GM18868 (cell line): ENCODE measurements at regions not wholly inside any gene's neighbourhood (a gene's known extent, or its start where the extent isn't known, plus 50 kb on each side); places are given as distances from the start of the nearest gene placed in this dataset.

Source experiments
- ATAC-seq: cut with Tn5 transposase; IDR thresholded peaks from one replicate; pipeline ENCODE4 v1.9.1; 2021; ENCODE audit warnings: mild to moderate bottlenecking, moderate library complexity; ENCODE audit not compliant: unreplicated experiment

- no peak for ATAC-seq
Observed at GRCh38 chr7:110326966-110327365, 764.0 kb upstream of the LRRN3 start.

DNA sequence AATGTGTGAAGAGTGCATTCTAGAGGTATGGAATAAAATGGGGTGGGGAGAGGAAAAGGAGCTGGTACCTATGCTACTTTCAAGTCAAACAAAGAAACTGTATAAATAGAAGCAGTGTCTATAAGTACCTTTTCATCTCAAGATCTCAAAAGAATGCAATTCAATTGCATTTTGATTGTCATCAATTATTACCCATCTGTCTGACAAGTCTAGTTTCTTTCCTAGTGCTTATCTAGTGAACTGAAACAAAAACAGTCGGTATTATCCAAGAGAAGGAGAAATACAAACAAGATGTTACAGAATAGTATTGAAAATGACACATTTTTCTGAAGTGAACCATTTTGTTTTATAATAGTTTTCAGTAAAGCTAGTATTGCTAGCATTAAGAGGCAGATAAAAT lies 754.5 kb upstream of the LRRN3 start:
- no peak for ATAC-seq

- ATAC-seq = no peak
Observed at GRCh38 chr7:110337646-110338045, 753.3 kb upstream of the LRRN3 start.

DNA sequence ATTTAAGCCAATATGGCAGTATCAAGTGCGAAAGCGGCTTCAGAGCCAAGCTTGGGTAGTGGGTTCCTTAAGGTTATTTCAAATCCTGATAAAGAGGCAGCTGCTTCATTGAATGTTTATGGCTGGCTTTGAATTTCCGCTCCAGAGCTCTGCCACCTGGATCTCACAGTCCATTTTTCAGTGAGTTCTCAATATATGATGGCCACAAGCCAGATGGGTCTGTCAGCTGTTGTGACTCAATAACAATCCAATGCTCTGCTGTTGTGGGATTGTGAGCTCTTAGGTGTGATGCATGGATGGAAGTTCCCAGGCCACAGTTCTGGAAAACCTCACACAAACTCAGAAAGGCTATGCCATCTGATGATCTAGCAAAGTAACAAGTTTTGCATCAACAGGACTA lies 743.8 kb upstream of the LRRN3 start:
- ATAC-seq = no peak

GRCh38 chr7:110356438-110356837 lies 734.5 kb upstream of the LRRN3 start:
- no peak for ATAC-seq

DNA sequence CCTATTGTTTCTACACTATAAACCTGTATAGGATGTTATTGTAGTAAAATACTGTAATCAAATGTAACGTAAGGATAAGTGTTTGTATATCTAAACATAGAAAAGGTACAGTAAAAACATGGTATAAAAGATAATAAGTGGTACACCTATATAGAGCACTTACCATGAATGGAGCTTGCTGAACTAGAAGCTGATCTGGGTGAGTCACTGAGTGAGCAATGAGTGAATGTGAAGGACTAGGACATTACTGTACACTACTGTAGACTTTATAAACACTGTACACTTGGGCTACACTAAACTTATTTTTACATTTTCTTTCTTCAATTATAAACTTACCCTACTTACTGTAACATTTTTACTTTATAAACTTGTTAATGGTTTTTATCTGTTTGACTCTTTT lies 732.9 kb upstream of the LRRN3 start:
- no peak for ATAC-seq

- no peak for ATAC-seq
Observed at GRCh38 chr7:110371709-110372108, 719.2 kb upstream of the LRRN3 start.

DNA sequence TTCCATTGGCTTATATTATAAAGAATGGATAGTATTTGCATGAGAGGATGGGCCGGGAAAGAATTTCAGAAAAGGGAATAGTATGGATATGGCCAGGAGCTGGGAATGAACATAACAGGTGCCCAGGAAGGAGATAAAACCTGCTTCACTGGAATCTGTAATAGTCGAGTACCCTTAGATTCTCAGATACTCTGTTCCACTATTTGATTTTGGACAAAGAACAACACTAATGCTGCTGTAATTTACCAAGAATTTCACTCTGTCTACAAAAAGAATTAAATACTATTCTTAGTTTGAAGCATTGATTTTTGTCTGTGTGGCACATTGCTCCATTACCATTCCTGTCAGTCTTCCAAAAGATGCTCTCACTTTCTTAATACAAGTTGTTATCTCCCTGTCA lies 718.2 kb upstream of the LRRN3 start:
- ATAC-seq = no peak

- no peak for ATAC-seq
Observed at GRCh38 chr7:110373416-110373815, 717.5 kb upstream of the LRRN3 start.

DNA sequence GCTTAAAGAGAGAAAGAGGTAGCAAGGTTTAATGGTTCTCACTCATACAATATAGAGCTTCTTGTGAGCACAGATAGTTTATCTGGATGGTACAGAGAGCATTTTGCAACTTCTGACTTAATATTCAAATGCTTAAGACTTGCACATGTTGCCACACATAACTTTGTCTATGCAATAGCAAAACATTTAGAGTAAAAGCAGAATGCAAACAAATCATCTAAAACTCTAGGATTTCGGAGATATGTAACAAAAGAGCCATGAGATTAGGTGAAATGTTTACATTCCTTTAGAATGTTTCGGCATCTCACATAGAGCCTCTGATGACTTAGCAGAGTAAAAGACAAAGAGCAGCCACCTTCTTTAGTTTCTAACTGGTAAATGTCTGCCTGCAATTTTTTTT lies 717.1 kb upstream of the LRRN3 start:
- ATAC-seq = no peak

DNA sequence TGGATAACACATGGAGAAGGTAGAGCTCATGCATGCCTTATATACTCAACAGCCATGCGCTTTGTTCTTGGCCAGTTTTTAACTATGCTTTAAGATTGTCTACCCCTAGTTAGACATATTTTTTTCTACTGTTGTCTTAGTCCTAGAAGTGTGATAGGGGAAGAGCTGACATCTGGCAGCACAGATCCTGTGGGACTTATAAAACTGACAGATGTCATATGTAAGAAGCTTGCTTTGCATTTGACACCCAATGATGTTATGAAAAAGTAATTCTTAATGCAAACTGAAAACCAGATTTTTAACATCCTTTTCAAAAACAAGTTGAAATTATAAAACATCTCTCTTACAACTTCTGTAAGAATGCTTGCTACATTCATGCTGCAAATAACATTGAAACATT lies 715.9 kb upstream of the LRRN3 start:
- ATAC-seq = no peak

- ATAC-seq = no peak
Observed at GRCh38 chr7:110382736-110383135, 708.2 kb upstream of the LRRN3 start.

- ATAC-seq = no peak
Observed at GRCh38 chr7:110386006-110386405, 704.9 kb upstream of the LRRN3 start.

- no peak for ATAC-seq
Observed at GRCh38 chr7:110386913-110387312, 704.0 kb upstream of the LRRN3 start.

DNA sequence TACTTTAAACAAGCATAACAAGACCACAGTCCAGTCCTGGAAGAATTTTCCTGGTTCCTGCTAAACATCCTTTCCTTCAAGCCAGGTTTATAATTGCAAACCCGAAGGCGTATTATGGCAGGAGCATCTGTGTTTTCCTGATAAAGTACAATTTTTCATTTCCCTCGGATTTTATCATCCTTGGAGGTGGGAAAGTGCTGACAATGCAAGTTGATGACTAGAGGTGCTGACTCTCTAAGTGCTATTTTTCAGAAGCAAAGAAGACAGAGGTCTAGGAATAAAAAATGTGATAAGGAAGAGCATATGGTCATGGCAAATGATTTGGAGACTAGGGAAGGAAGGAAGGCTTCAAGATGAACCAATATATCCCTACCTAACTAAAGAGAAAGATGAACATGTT lies 703.2 kb upstream of the LRRN3 start:
- ATAC-seq = no peak

DNA sequence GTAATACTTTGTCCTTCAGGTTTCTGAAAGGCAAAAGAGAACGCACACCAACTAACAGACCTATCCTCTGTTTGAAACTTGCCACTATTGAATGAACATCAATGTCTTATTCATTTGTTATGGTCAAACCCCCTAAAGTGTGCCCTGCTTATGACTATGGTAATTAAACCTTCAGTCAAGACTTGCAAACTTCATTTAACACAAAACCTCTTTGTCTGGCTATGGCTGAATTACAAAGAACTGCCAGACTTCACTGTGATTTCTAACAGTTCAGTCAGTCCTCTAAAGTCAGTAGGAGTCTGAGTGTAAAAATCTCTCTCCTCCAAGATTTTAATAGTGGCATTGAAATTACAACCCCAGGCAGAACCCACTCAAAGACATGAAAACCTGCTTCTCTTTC lies 702.5 kb upstream of the LRRN3 start:
- ATAC-seq = no peak

DNA sequence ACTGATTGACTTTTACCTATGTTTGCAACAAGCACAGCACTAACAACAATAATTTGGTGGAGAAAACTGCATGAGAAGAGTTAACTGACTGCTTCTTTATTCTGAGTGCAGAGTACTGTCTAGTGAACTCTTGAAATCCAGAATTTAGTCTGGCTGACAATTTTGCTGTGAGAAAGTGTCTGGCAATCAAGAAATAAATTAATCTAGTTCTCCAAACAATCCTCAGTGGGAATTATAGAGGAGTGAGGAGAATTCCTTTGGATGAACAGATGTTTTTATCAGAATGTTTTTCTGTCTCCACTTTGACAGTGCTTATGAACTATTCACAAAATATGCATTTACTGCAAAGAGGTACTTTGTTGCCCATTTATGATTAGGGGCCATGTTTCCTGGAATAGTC lies 694.9 kb upstream of the LRRN3 start:
- ATAC-seq = no peak

DNA sequence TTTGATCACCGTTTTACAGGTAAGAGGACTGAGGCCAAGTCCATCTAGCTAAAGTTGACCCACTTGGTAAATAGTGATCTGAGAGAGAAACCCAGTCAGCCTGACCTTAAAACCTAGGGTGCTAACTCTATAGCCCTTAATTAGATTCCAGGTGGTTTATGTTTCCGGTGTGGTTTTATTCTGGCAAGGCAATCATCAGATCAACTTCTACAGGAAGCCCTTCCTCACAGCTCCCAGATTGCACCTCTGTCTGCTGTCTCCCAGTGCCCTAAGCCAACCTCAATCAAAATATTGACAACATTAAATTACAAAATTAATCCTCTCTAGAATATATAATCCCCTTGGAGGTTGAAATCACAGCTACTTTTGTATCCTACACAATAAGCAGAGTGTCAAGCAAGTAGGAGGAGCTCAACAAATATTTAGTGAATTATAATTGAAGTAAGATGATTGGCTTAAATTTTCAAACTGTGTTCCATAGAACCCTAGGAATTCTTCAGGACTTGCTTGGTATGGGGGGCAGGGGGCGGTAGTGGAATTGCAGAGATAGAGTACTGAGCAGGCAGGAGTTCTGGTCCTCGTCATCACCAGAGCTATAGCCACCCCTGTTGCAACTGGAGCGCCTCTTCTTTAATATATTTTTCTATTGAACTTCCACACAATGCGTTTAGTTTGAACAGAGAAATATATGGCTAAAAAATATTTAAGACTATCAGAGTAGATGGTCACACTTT lies 692.8 kb upstream of the LRRN3 start:
- no peak for ATAC-seq

DNA sequence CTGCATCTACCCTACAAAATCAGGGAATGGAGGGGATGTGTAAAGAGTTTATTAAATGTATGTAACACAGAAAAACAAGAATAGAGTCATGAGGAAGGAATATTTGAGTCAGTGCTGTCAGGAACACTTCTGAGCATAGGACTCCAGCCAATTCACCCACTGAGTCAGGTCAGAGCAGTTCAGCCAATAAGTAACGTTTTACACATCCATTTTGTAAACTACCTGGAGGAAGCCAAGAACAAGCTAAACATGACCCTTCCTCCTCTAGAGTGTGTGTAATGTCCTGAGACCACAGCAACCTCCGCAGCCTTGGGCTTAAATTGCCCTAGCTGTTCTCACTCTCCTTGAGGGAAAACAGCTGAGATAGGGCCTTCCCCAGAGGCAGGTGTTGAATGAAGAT lies 691.5 kb upstream of the LRRN3 start:
- ATAC-seq = no peak

DNA sequence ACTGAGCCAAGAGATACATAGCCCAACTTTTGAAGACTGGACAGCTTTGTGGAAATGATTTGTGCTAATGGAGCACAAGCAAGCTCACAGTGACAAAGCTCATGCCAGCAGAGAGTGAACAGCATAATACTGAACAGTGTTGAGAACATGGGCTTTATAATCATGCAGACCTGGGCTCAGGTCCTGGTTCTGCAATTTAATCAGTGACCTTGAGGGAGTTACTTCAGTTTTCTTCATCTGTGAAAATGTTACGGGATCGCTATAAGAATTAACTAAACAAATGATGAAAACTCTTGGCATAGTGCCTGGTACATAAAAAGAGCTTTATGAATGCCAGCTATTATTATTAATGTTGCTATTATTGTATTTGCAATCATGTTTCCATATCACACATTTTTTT lies 690.5 kb upstream of the LRRN3 start:
- no peak for ATAC-seq

DNA sequence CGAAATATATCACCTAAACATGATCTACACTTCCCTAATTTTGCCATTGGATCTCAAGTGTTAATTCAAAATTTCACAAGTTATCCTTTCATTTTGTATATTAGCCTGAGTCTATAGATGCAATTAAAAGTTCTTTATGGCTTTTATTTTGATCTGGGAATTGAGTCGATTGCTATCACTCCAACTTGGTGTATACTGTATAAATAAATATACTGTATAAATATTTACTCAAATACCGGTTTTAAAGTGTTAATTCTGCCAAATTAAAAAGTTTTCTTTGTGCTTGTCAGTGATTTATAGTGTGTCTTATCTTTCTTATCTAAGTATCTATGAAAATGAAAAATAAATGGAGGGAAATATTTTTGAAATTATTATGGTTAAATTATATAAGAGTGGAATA lies 683.7 kb upstream of the LRRN3 start:
- ATAC-seq = no peak

GRCh38 chr7:110407706-110408105 lies 683.2 kb upstream of the LRRN3 start:
- ATAC-seq = no peak

DNA sequence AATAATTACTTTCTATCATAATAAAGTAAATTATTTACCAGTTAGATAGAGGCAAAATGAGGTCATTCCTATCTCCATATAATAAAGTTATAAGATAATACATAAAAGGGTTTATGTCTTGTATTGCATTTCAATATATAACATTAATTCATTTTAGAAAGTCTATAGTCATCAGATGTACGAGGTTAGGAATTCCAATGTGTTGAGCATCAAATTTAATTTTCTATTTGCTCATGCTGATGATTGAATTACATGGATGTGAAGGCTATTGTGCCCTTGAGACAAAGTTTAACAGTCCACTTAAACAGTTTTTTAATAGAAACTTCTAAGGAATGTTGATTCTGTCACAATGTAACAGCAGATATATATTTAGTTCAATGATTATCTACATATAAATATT lies 678.3 kb upstream of the LRRN3 start:
- no peak for ATAC-seq
